Activated CD8-positive, alpha-beta memory T cell treated with anti-CD3 and anti-CD28 coated beads for 24 hours (primary cell): ENCODE measurements at regions not wholly inside any gene's neighbourhood (a gene's known extent, or its start where the extent isn't known, plus 50 kb on each side); places are given as distances from the start of the nearest gene placed in this dataset.

Source experiments
- DNase-seq: peaks from one replicate; pipeline ENCODE4 v3.0.0-alpha.2; 2020

GRCh38 chr10:130407052-130407451 is 270.9 kb downstream of the GLRX3 start:
- no peak for DNase-seq

- peak; percentile 3 for DNase-seq
Observed at GRCh38 chr10:130409331-130409730, 273.1 kb downstream of the GLRX3 start.

DNA sequence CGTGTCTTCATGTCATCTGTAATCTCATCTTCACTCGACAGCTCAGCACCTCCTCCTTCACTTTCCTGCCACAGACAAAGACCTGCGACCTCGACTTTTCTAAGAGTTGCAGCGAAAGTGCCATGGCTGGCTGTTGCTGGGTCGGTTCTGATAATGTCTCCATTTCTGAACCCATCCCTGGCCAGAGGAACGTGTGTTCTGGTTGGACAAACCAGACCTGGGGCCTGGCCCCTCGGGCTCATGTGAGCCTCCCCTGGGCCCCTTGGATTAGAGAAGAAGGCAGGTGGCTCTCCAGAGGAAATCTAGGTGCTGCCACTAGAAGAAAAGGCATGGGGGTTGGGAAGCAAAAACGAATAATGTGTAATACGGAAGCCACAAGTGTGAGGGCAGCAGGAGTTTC is 273.7 kb downstream of the GLRX3 start:
- DNase-seq, result peak; percentile 5

DNA sequence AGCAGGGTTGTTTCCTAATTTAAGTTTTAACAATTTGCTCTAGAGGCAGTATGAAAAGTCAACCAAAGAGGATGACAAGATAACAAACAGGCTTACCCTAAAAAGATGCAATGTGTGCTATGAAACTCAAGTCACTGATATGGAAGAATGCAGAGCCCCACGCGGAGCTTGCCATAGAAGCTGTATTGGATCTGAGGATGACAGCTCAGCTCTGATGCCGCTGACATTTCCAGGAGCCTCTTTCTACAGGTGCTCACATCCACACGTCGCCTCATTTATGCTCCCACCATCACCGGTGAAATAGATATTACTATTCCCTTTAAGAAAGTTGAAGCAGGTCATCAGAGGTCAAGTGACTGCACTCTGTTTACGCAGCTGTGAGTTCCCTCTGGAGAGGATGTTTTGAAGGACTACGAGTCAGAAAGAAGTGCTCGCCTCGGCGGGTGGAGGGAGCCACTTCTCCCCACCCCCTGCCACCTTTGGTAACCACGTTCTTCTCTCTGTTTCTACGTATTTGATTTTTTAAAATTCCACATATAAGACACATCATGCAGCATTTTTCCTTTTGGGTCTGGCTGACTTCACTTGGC is 275.4 kb downstream of the GLRX3 start:
- no peak for DNase-seq

- no peak for DNase-seq
Observed at GRCh38 chr10:130412317-130412716, 276.1 kb downstream of the GLRX3 start.

GRCh38 chr10:130416334-130417150 is 280.4 kb downstream of the GLRX3 start:
- DNase-seq, result no peak

GRCh38 chr10:130418731-130419130 is 282.5 kb downstream of the GLRX3 start:
- no peak for DNase-seq

DNA sequence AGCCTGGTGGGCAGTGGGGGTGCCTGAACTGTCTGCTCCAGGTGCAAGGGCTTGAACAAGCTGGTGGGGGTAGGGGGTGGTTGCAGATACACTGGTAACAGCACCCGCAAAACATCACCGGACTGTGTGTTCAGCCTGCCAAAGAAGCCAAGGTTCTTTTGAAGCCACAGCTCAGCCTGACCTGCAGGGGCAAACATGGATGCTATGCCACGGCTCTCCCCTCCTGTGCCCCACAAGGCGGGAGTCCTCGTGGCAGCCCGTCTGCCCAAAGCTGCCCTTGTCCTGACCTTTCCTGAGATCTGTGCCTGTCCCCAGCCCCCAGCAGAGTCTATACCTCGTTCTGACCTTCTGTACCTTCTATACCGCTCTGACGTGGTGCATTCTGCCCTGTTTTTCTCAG is 285.7 kb downstream of the GLRX3 start:
- no peak for DNase-seq

GRCh38 chr10:130422366-130423324 is 286.5 kb downstream of the GLRX3 start:
- no peak for DNase-seq

DNA sequence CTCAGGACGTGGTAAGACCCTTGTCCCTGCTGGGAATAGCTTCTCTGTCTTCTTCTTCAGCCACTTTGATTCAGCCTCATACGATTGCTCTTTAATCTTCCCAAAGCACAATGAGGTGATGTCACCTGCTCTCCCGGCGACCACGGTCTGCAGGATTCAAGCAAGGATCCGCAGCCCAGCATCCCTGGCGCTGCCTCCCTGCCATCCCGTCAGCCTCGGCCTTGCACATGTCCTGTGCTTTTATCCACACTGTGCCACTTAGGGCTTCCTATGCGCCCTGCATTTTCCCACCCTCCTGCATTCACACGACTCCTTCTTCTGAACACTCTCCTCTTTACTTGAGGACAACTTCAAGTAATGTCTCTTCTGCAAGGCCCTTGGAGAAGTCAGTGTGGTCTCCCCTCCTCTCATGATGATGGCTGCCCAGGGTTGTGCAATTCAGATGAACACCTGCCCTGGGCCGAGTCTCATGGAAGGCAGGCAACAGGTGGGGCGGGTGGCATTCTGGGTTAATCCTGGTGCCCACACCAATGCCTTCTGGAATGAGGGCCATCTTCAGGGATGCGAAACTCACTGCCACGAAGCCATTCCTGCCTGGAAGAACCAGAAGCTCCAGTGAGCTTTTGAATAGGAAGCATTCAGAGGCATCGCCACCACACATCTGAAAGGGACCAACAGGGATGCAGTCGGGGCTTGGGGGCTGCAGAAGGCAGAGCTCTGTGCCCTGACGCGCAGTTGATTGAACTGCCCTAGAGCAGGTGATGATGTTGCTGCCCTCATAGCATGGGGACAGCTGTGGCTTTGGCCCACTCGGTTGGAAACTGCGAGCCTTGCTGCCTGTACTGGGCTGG is 287.5 kb downstream of the GLRX3 start:
- no peak for DNase-seq

DNA sequence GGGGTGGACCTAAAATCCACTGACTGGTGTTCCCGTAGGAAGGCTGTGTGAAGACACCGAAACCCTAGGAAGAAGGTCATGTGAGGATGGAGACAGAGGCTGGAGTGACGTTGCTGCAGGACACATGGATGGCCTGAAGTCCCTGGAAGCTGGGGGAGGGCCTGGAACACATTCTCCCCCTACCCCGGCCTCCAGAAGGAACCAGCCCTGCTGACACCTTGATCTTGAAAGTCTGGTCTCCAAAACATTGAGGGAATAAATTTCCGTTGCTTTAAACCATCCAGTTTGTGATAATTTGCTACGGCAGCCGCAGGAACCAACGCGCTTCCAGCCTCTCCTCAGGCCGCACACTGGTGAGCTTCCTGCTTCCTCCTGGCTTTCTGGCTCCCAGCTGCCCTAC is 288.2 kb downstream of the GLRX3 start:
- DNase-seq, result no peak

GRCh38 chr10:130425169-130425568 is 289.0 kb downstream of the GLRX3 start:
- DNase-seq, result no peak

- DNase-seq, result no peak
Observed at GRCh38 chr10:130425881-130426435, 289.8 kb downstream of the GLRX3 start.

- DNase-seq, result no peak
Observed at GRCh38 chr10:130427216-130427722, 291.1 kb downstream of the GLRX3 start.

DNA sequence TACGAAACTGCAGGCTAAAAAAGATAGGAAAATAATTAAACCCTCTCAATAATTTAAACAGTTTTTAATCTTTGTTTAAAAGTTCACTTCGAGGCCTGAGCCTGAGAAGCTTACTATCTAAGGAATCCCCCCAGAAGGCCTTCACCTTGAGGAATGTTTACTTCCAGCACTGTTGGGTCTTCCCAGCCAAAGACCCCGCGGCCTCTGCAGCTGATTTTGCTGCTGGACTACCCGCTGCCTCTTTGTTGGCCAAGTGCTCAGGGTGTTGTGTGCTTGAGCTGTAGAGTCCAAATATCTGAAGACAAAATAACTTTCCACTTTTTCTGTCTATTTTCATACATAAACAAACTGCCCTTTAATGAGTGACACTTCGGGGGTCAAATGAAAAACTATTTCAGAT is 292.7 kb downstream of the GLRX3 start:
- DNase-seq, result no peak

- DNase-seq, result peak; percentile 28
Observed at GRCh38 chr10:130429809-130430208, 293.6 kb downstream of the GLRX3 start.

GRCh38 chr10:130430291-130430690 is 294.1 kb downstream of the GLRX3 start:
- DNase-seq, result peak; percentile 42

- DNase-seq, result peak; percentile 9
Observed at GRCh38 chr10:130430852-130431704, 294.9 kb downstream of the GLRX3 start.

GRCh38 chr10:130432271-130432670 is 296.1 kb downstream of the GLRX3 start:
- DNase-seq, result peak; percentile 28

DNA sequence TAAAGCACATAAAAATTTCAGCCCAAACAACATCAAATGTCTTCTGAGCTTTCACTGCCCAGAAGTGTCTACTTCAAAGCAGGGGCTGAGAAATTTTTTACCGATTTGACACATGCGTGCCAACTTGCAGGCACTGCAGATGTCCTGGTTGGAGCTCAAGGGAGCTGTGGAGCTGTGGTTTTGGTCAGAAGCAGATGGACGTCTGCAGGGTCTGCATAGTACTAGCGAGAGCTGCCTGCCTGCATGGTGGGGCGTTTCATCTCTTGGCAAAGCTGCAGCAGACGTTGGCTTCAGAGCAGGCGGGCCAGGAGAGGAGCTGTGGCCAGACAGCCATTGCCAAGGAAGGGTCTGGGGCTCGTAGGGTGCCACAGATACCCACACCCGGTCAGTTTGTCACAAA is 296.7 kb downstream of the GLRX3 start:
- DNase-seq, result peak; percentile 47
